ENCODE measurements at regions not wholly inside any gene's neighbourhood (a gene's known extent, or its start where the extent isn't known, plus 50 kb on each side); places are given as distances from the start of the nearest gene placed in this dataset.

DNA sequence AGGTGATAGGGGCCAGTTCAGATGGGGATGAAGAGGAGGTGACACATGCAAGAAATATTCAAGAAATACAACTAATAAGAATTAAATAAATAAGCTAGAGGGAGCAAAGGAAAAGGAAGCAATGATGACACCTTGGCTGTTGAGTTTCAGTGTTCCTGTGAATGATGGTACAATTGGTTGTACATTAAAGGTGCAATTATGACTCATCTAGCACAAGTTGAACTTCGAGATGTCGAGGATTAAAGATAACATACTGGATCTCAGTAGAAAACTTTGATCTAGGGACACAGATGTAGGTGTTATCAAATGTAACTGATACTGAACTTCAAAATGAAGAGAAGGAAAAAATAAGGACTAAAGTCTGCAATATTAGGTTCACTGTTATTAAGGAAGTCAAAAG is 760.6 kb upstream of the CHAC2 start:
- Histone ChIP-seq H2AFZ (ENCODE audit: control insufficient read depth, low read depth, low read length) (no peak overlapping the region), H3K4me1 (ENCODE audit: control insufficient read depth, insufficient read depth, low read length) (no peaks in the 10 kb centered on the region), H3K27ac (ENCODE audit: control insufficient read depth, insufficient read depth) (no peak overlapping the region), H3K9ac (ENCODE audit: control insufficient read depth, insufficient read depth, low read length) (no peak overlapping the region), H3K79me2 (ENCODE audit: control insufficient read depth, insufficient read depth, low read length) (no peaks in the 10 kb centered on the region), H3K4me3 (no peak overlapping the region), H3K36me3 (ENCODE audit: control insufficient read depth in 2 of 2, insufficient read depth in 2 of 2, low read length in 1 of 2) (no peaks in the 10 kb centered on the region), H3K27me3 (replicated peaks in 1 of 2; ENCODE audit: control insufficient read depth in 2 of 2, insufficient read depth in 2 of 2, low read length in 1 of 2) (no peaks in the 10 kb centered on the region), H3K9me3 (replicated peaks; ENCODE audit: control insufficient read depth, insufficient read depth, low read length) (no peaks in the 10 kb centered on the region), H4K20me1 (ENCODE audit: control insufficient read depth, insufficient read depth) (no peaks in the 10 kb centered on the region), H3K4me2 (ENCODE audit: control insufficient read depth, insufficient read depth) (no peak overlapping the region)
- intact Hi-C loops (cut with micrococcal nuclease; ENCODE audit: unreplicated experiment) (no loop called here), in situ Hi-C loops (cut with MboI) (no loop called here)
- TF ChIP-seq MYB (IDR thresholded peaks at IDR 0.05; ENCODE audit: borderline replicate concordance, low read depth, low read length) (no peak), TCF3 (IDR thresholded peaks at IDR 0.05; ENCODE audit: borderline replicate concordance, insufficient read depth, low read depth, low read length) (no peak), FOS (IDR thresholded peaks at IDR 0.05; ENCODE audit: borderline replicate concordance, extremely low read depth, insufficient read length) (no peak), ZNF24 (IDR thresholded peaks at IDR 0.05) (no peak), ETV6 (conservative IDR thresholded peaks at IDR 0.05 in 1 of 2, IDR thresholded peaks at IDR 0.05 in 1 of 2; ENCODE audit: borderline replicate concordance in 1 of 2, low read depth in 1 of 2) (no peak), YBX1 (IDR thresholded peaks at IDR 0.05) (no peak), RB1 (IDR thresholded peaks at IDR 0.05; ENCODE audit: borderline replicate concordance) (no peak), NFYA (IDR thresholded peaks at IDR 0.05; ENCODE audit: borderline replicate concordance, low read depth, low read length) (no peak)
- FAIRE-seq (no peak), ATAC-seq (no peak), DNase-seq (ENCODE audit: low read depth, low spot score) (no peak)
- POLR2A ChIA-PET: no interaction called here
- WGBS (ENCODE audit: insufficient coverage, insufficient replicate concordance, low lambda C conversion rate, missing lambda C conversion rate): 0% methylated on average over 2 of the region's 2 CpGs
- RAD21 ChIA-PET (ENCODE audit: unreplicated experiment): no interaction called here
- no TSS peak for BruUV-seq (replicated peaks)
- CTCF ChIA-PET: no interaction called here
- SMC1A ChIA-PET (ENCODE audit: uncharacterized antibody, unreplicated experiment): interaction anchor here (0.7 kb wide), 1 partner anchor 11 kb away, joined by 4 read pairs; no protein-coding TSS in a partner anchor

- RAD21 ChIA-PET (ENCODE audit: unreplicated experiment): no interaction called here
- H3K9ac ChIP-seq (ENCODE audit: control insufficient read depth, insufficient read depth, low read length): no peak overlapping the region
- intact Hi-C loops (cut with micrococcal nuclease; ENCODE audit: unreplicated experiment) (no loop called here), in situ Hi-C loops (cut with MboI) (no loop called here)
- H2AFZ ChIP-seq (ENCODE audit: control insufficient read depth, low read depth, low read length): no peak overlapping the region
- CTCF ChIA-PET: no interaction called here
- no peaks in the 10 kb centered on the region for H3K79me2 ChIP-seq (ENCODE audit: control insufficient read depth, insufficient read depth, low read length)
- no peak overlapping the region for H3K4me3 ChIP-seq
- 2% methylated on average over 3 of the region's 3 CpGs for WGBS (ENCODE audit: insufficient coverage, insufficient replicate concordance, low lambda C conversion rate, missing lambda C conversion rate)
- H3K27me3 ChIP-seq (replicated peaks in 1 of 2; ENCODE audit: control insufficient read depth in 2 of 2, insufficient read depth in 2 of 2, low read length in 1 of 2): no peaks in the 10 kb centered on the region
- POLR2A ChIA-PET: no interaction called here
- no peaks in the 10 kb centered on the region for H3K4me1 ChIP-seq (ENCODE audit: control insufficient read depth, insufficient read depth, low read length)
- H3K27ac ChIP-seq (ENCODE audit: control insufficient read depth, insufficient read depth): no peak overlapping the region
- BruUV-seq (replicated peaks): no TSS peak
- no peak for DNase-seq (ENCODE audit: low read depth, low spot score)
- FAIRE-seq: no peak
- no peak overlapping the region for H3K4me2 ChIP-seq (ENCODE audit: control insufficient read depth, insufficient read depth)
- no peak for ATAC-seq
- no peaks in the 10 kb centered on the region for H3K36me3 ChIP-seq (ENCODE audit: control insufficient read depth in 2 of 2, insufficient read depth in 2 of 2, low read length in 1 of 2)
- SMC1A ChIA-PET (ENCODE audit: uncharacterized antibody, unreplicated experiment): interaction anchor here (1.1 to 2.2 kb wide), 3 partner anchors 8 to 18 kb away, joined by 3 to 5 read pairs (median 3); no protein-coding TSS in a partner anchor
- H4K20me1 ChIP-seq (ENCODE audit: control insufficient read depth, insufficient read depth): no peaks in the 10 kb centered on the region
- H3K9me3 ChIP-seq (replicated peaks; ENCODE audit: control insufficient read depth, insufficient read depth, low read length): no peaks in the 10 kb centered on the region
- TF ChIP-seq, protein P1, sequence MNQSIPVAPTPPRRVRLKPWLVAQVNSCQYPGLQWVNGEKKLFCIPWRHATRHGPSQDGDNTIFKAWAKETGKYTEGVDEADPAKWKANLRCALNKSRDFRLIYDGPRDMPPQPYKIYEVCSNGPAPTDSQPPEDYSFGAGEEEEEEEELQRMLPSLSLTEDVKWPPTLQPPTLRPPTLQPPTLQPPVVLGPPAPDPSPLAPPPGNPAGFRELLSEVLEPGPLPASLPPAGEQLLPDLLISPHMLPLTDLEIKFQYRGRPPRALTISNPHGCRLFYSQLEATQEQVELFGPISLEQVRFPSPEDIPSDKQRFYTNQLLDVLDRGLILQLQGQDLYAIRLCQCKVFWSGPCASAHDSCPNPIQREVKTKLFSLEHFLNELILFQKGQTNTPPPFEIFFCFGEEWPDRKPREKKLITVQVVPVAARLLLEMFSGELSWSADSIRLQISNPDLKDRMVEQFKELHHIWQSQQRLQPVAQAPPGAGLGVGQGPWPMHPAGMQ (IDR thresholded peaks at IDR 0.05; ENCODE audit: borderline replicate concordance): no peak
- no peak for TF ChIP-seq BMI1 (IDR thresholded peaks at IDR 0.05; ENCODE audit: borderline replicate concordance)
- TF ChIP-seq ASH2L (IDR thresholded peaks at IDR 0.05; ENCODE audit: borderline replicate concordance, low read depth): no peak
- TF ChIP-seq ETV6 (conservative IDR thresholded peaks at IDR 0.05 in 1 of 2, IDR thresholded peaks at IDR 0.05 in 1 of 2; ENCODE audit: borderline replicate concordance in 1 of 2, low read depth in 1 of 2): no peak
- no peak for TF ChIP-seq HDAC6 (IDR thresholded peaks at IDR 0.05; ENCODE audit: unreplicated experiment)
- TF ChIP-seq BCL11A (IDR thresholded peaks at IDR 0.05; ENCODE audit: low read depth, low read length): no peak
- TF ChIP-seq, protein P2, sequence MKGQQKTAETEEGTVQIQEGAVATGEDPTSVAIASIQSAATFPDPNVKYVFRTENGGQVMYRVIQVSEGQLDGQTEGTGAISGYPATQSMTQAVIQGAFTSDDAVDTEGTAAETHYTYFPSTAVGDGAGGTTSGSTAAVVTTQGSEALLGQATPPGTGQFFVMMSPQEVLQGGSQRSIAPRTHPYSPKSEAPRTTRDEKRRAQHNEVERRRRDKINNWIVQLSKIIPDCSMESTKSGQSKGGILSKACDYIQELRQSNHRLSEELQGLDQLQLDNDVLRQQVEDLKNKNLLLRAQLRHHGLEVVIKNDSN (IDR thresholded peaks at IDR 0.05; ENCODE audit: borderline replicate concordance, extremely low read length, insufficient read depth, low read depth, low read length): no peak
- TF ChIP-seq PAX8 (IDR thresholded peaks at IDR 0.05): no peak
- no peak for TF ChIP-seq MYB (IDR thresholded peaks at IDR 0.05; ENCODE audit: borderline replicate concordance, low read depth, low read length)
- TF ChIP-seq RAD21 (IDR thresholded peaks at IDR 0.05; ENCODE audit: insufficient read depth, low read depth, low read length): no peak
- no peak for TF ChIP-seq SRF (IDR thresholded peaks at IDR 0.05; ENCODE audit: low read depth in 2 of 2, low read length in 2 of 2)
Observed at GRCh38 chr2:53004413-53004812, 763.2 kb upstream of the CHAC2 start.
